NT2/D1 (cell line): ENCODE measurements at regions not wholly inside any gene's neighbourhood (a gene's known extent, or its start where the extent isn't known, plus 50 kb on each side); places are given as distances from the start of the nearest gene placed in this dataset.
"Not testable (repeated sequence)": the region's sequence is repeated elsewhere in the genome, so short reads cannot be mapped to it uniquely, and the experiment has no call there.

Experiments
- SUZ12 ChIP-seq: IDR thresholded peaks from 2 replicates; pipeline ENCODE4 v1.6.1; 2011; ENCODE audit not compliant: insufficient read length, insufficient read depth; ENCODE audit errors: extremely low read depth
- YY1 ChIP-seq: IDR thresholded peaks from 2 replicates; pipeline ENCODE4 v1.6.1; 2011; ENCODE audit not compliant: insufficient read length, insufficient read depth
- ZNF274 ChIP-seq: IDR thresholded peaks from 2 replicates; pipeline ENCODE4 v1.6.1; 2011; ENCODE audit warnings: mild to moderate bottlenecking, low read depth, low read length

DNA sequence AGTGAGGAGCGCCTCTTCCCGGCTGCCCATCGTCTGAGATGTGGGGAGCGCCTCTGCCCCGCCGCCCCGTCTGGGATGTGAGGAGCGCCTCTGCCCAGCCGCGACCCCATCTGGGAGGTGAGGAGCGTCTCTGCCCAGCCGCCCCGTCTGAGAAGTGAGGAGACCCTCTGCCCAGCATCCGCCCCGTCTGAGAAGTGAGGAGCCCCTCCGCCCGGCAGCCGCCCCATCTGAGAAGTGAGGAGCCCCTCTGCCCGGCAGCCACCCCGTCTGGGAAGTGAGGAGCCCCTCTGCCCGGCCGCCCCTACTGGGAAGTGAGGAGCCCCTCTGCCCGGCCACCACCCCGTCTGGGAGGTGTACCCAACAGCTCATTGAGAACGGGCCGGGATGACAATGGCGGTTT lies 54.4 kb upstream of the SMURF2 start:
- TF ChIP-seq ZNF274, SUZ12, YY1: not testable (repeated sequence)
